ENCODE measurements at regions not wholly inside any gene's neighbourhood (a gene's known extent, or its start where the extent isn't known, plus 50 kb on each side); places are given as distances from the start of the nearest gene placed in this dataset.

- no peak for TF ChIP-seq CTCF (conservative IDR thresholded peaks at IDR 0.05)
- DNase-seq = no peak
- H3K4me1 ChIP-seq (ENCODE audit: control insufficient read depth, insufficient read depth, low read length) = peaks cover 2% of the 10 kb centered on the region
- Mint-ChIP-seq H3K9me3 (peaks cover 3% of the 10 kb centered on the region), H3K4me3 (no peak overlapping the region), H3K27ac (no peak overlapping the region), H3K4me1 (peaks cover 9% of the 10 kb centered on the region), H3K36me3 (ENCODE audit: low read depth) (no peaks in the 10 kb centered on the region), H3K27me3 (ENCODE audit: insufficient read depth) (no peaks in the 10 kb centered on the region)
- no peaks in the 10 kb centered on the region for H3K36me3 ChIP-seq (ENCODE audit: control insufficient read depth, insufficient read depth, low read length)
- H3K27me3 ChIP-seq (ENCODE audit: control insufficient read depth, insufficient read depth, low read length, poor library complexity, severe bottlenecking) = no peaks in the 10 kb centered on the region
- H3K27ac ChIP-seq (ENCODE audit: low read depth, low read length) = no peak overlapping the region
- WGBS, 2 experiments (ENCODE audit: insufficient coverage in 1 of 2, insufficient read length in 1 of 2) = 81 to 100% methylated on average over 1 of the region's 1 CpG
- H3K9ac ChIP-seq (ENCODE audit: extremely low read depth, low read length, poor library complexity, severe bottlenecking) = no peak overlapping the region
- H3K4me3 ChIP-seq (ENCODE audit: low read length) = no peak overlapping the region
- no peaks in the 10 kb centered on the region for H3K9me3 ChIP-seq (ENCODE audit: control insufficient read depth, low read length)
These were observed 596.1 kb upstream of the CITED2 start for GRCh38 chr6:139970591-139970991.

GRCh38 chr6:139967497-139967896 is 593.0 kb upstream of the CITED2 start:
- peaks cover 9% of the 10 kb centered on the region for H3K4me1 ChIP-seq (ENCODE audit: control insufficient read depth, insufficient read depth, low read length)
- no peaks in the 10 kb centered on the region for H3K27me3 ChIP-seq (ENCODE audit: control insufficient read depth, insufficient read depth, low read length, poor library complexity, severe bottlenecking)
- no peaks in the 10 kb centered on the region for H3K36me3 Mint-ChIP-seq (ENCODE audit: low read depth)
- no peak overlapping the region for H3K27ac Mint-ChIP-seq
- H3K27ac ChIP-seq (ENCODE audit: low read depth, low read length) = no peak overlapping the region
- H3K27me3 Mint-ChIP-seq (ENCODE audit: insufficient read depth) = no peaks in the 10 kb centered on the region
- no peaks in the 10 kb centered on the region for H3K36me3 ChIP-seq (ENCODE audit: control insufficient read depth, insufficient read depth, low read length)
- DNase-seq = no peak
- peaks cover 14% of the 10 kb centered on the region for H3K4me1 Mint-ChIP-seq
- no peak overlapping the region for H3K4me3 Mint-ChIP-seq
- no peaks in the 10 kb centered on the region for H3K9me3 ChIP-seq (ENCODE audit: control insufficient read depth, low read length)
- no peak for TF ChIP-seq CTCF (conservative IDR thresholded peaks at IDR 0.05)
- H3K9ac ChIP-seq (ENCODE audit: extremely low read depth, low read length, poor library complexity, severe bottlenecking) = no peak overlapping the region
- no peak overlapping the region for H3K4me3 ChIP-seq (ENCODE audit: low read length)
- peaks cover 3% of the 10 kb centered on the region for H3K9me3 Mint-ChIP-seq

- H3K9me3 Mint-ChIP-seq = no peaks in the 10 kb centered on the region
- Histone ChIP-seq H3K27ac (ENCODE audit: low read depth, low read length) (no peak overlapping the region), H3K4me3 (ENCODE audit: low read length) (no peak overlapping the region), H3K27me3 (ENCODE audit: control insufficient read depth, insufficient read depth, low read length, poor library complexity, severe bottlenecking) (no peaks in the 10 kb centered on the region), H3K36me3 (ENCODE audit: control insufficient read depth, insufficient read depth, low read length) (no peaks in the 10 kb centered on the region), H3K4me1 (ENCODE audit: control insufficient read depth, insufficient read depth, low read length) (peaks cover 9% of the 10 kb centered on the region), H3K9me3 (ENCODE audit: control insufficient read depth, low read length) (no peaks in the 10 kb centered on the region), H3K9ac (ENCODE audit: extremely low read depth, low read length, poor library complexity, severe bottlenecking) (no peak overlapping the region)
- H3K36me3 Mint-ChIP-seq (ENCODE audit: low read depth) = no peaks in the 10 kb centered on the region
- no peak for DNase-seq
- no peak for TF ChIP-seq CTCF (conservative IDR thresholded peaks at IDR 0.05)
- no peaks in the 10 kb centered on the region for H3K27me3 Mint-ChIP-seq (ENCODE audit: insufficient read depth)
- peaks cover 14% of the 10 kb centered on the region for H3K4me1 Mint-ChIP-seq
- H3K4me3 Mint-ChIP-seq = no peak overlapping the region
- no peak overlapping the region for H3K27ac Mint-ChIP-seq
These were observed 590.9 kb upstream of the CITED2 start for GRCh38 chr6:139965393-139965792.

Measured in endodermal cell (in vitro differentiated cells).